GM12892 (cell line): ENCODE measurements at regions not wholly inside any gene's neighbourhood (a gene's known extent, or its start where the extent isn't known, plus 50 kb on each side); places are given as distances from the start of the nearest gene placed in this dataset.

Source experiments
- POLR2AphosphoS5 ChIP-seq: IDR thresholded peaks from 2 replicates; pipeline ENCODE4 v1.6.1; 2011; ENCODE audit warnings: low read depth, low read length, control low read depth
- TAF1 ChIP-seq: IDR thresholded peaks from 2 replicates; pipeline ENCODE4 v1.6.1; 2011; ENCODE audit warnings: low read depth, mild to moderate bottlenecking, control low read depth, low read length, borderline replicate concordance

- TF ChIP-seq POLR2AphosphoS5: no peak
- no peak for TF ChIP-seq TAF1
Measured at GRCh38 chr5:165887147-165887546, 2381.7 kb downstream of the MAT2B start.
